NT2/D1 (cell line): ENCODE measurements at regions not wholly inside any gene's neighbourhood (a gene's known extent, or its start where the extent isn't known, plus 50 kb on each side); places are given as distances from the start of the nearest gene placed in this dataset.
A peak's percentile ranks its signal among the peaks of the same experiment; 100 is the strongest.

Source experiments
- DNase-seq: peaks from one replicate; pipeline ENCODE4 v3.0.0-alpha.2; 2011; ENCODE audit warnings: low read depth, low spot score
- H3K27me3 ChIP-seq: 2 replicates; pipeline ENCODE4 v1.6.0; 2011; ENCODE audit warnings: mild to moderate bottlenecking; ENCODE audit not compliant: insufficient read length, insufficient read depth
- H3K36me3 ChIP-seq: 2 replicates; pipeline ENCODE4 v1.6.1; 2011; ENCODE audit warnings: mild to moderate bottlenecking, low read length, mixed read lengths; ENCODE audit not compliant: insufficient read depth, insufficient read length
- H3K4me1 ChIP-seq: 2 replicates; pipeline ENCODE4 v1.5.1; 2011; ENCODE audit not compliant: insufficient read depth, insufficient read length
- H3K4me3 ChIP-seq: 2 replicates; pipeline ENCODE4 v1.5.1; 2011; ENCODE audit warnings: low read depth; ENCODE audit not compliant: insufficient read length
- H3K9ac ChIP-seq: 2 replicates; pipeline ENCODE4 v1.6.0; 2011; ENCODE audit warnings: low read depth; ENCODE audit not compliant: insufficient read length
- H3K9me3 ChIP-seq: 2 replicates; pipeline ENCODE4 v1.5.1; 2011; ENCODE audit warnings: mild to moderate bottlenecking, low read length; ENCODE audit not compliant: insufficient read depth
- SUZ12 ChIP-seq: IDR thresholded peaks from 2 replicates; pipeline ENCODE4 v1.6.1; 2011; ENCODE audit not compliant: insufficient read length, insufficient read depth; ENCODE audit errors: extremely low read depth
- YY1 ChIP-seq: IDR thresholded peaks from 2 replicates; pipeline ENCODE4 v1.6.1; 2011; ENCODE audit not compliant: insufficient read length, insufficient read depth
- ZNF274 ChIP-seq: IDR thresholded peaks from 2 replicates; pipeline ENCODE4 v1.6.1; 2011; ENCODE audit warnings: mild to moderate bottlenecking, low read depth, low read length

- H3K27me3 ChIP-seq, result no peaks in the 10 kb centered on the region
- H3K9ac ChIP-seq, result no peak overlapping the region
- no peaks in the 10 kb centered on the region for H3K9me3 ChIP-seq
- no peaks in the 10 kb centered on the region for H3K36me3 ChIP-seq
- H3K4me3 ChIP-seq, result no peak overlapping the region
- H3K4me1 ChIP-seq, result peaks cover 10% of the 10 kb centered on the region
- no peak for DNase-seq
- TF ChIP-seq ZNF274 (no peak), SUZ12 (no peak), YY1 (no peak)
Observed at GRCh38 chr6:44627883-44628271, 240.4 kb downstream of the CDC5L start.

- H3K36me3 ChIP-seq, result no peaks in the 10 kb centered on the region
- TF ChIP-seq ZNF274, result no peak
- no peak for TF ChIP-seq YY1
- no peak for TF ChIP-seq SUZ12
- no peak for DNase-seq
- no peak overlapping the region for H3K4me3 ChIP-seq
- peaks cover 10% of the 10 kb centered on the region for H3K4me1 ChIP-seq
- H3K27me3 ChIP-seq, result no peaks in the 10 kb centered on the region
- no peak overlapping the region for H3K9ac ChIP-seq
- H3K9me3 ChIP-seq, result no peaks in the 10 kb centered on the region
Observed at GRCh38 chr6:44628347-44628746, 240.8 kb downstream of the CDC5L start.

- peak overlapping the region; percentile 36 for H3K9ac ChIP-seq
- TF ChIP-seq ZNF274 (no peak), SUZ12 (no peak), YY1 (no peak)
- H3K4me1 ChIP-seq, result peaks cover 10% of the 10 kb centered on the region
- no peak overlapping the region for H3K4me3 ChIP-seq
- H3K27me3 ChIP-seq, result no peaks in the 10 kb centered on the region
- no peaks in the 10 kb centered on the region for H3K9me3 ChIP-seq
- H3K36me3 ChIP-seq, result no peaks in the 10 kb centered on the region
- DNase-seq, result no peak
Observed at GRCh38 chr6:44629636-44630035, 242.1 kb downstream of the CDC5L start.

- no peaks in the 10 kb centered on the region for H3K27me3 ChIP-seq
- no peak overlapping the region for H3K9ac ChIP-seq
- no peaks in the 10 kb centered on the region for H3K36me3 ChIP-seq
- TF ChIP-seq ZNF274, result no peak
- no peak for TF ChIP-seq SUZ12
- no peak for TF ChIP-seq YY1
- peak; percentile 50 for DNase-seq
- H3K4me3 ChIP-seq, result no peak overlapping the region
- peaks cover 10% of the 10 kb centered on the region for H3K4me1 ChIP-seq
- no peaks in the 10 kb centered on the region for H3K9me3 ChIP-seq
Observed at GRCh38 chr6:44630125-44631028, 242.9 kb downstream of the CDC5L start.

GRCh38 chr6:44631968-44632367 lies 244.5 kb downstream of the CDC5L start:
- Histone ChIP-seq H3K9me3 (no peaks in the 10 kb centered on the region), H3K4me3 (no peak overlapping the region), H3K4me1 (peaks cover 8% of the 10 kb centered on the region), H3K36me3 (no peaks in the 10 kb centered on the region), H3K9ac (peak overlapping the region; percentile 13), H3K27me3 (no peaks in the 10 kb centered on the region)
- TF ChIP-seq SUZ12 (no peak), YY1 (no peak), ZNF274 (no peak)
- no peak for DNase-seq

GRCh38 chr6:44634321-44634720 lies 246.8 kb downstream of the CDC5L start:
- Histone ChIP-seq H3K9ac (no peak overlapping the region), H3K4me3 (no peak overlapping the region), H3K36me3 (no peaks in the 10 kb centered on the region), H3K4me1 (peaks cover 2% of the 10 kb centered on the region), H3K9me3 (no peaks in the 10 kb centered on the region), H3K27me3 (no peaks in the 10 kb centered on the region)
- TF ChIP-seq YY1, result no peak
- no peak for TF ChIP-seq SUZ12
- no peak for TF ChIP-seq ZNF274
- no peak for DNase-seq

GRCh38 chr6:44635486-44635885 lies 248.0 kb downstream of the CDC5L start:
- no peak overlapping the region for H3K9ac ChIP-seq
- no peak overlapping the region for H3K4me3 ChIP-seq
- no peaks in the 10 kb centered on the region for H3K9me3 ChIP-seq
- H3K4me1 ChIP-seq, result no peaks in the 10 kb centered on the region
- no peak for DNase-seq
- H3K36me3 ChIP-seq, result no peaks in the 10 kb centered on the region
- TF ChIP-seq YY1 (no peak), ZNF274 (no peak), SUZ12 (no peak)
- no peaks in the 10 kb centered on the region for H3K27me3 ChIP-seq
